GM21529 (cell line): ENCODE measurements at regions not wholly inside any gene's neighbourhood (a gene's known extent, or its start where the extent isn't known, plus 50 kb on each side); places are given as distances from the start of the nearest gene placed in this dataset.
A peak's percentile ranks its signal among the peaks of the same experiment; 100 is the strongest.

Experiments
- ATAC-seq: cut with Tn5 transposase; IDR thresholded peaks from one replicate; pipeline ENCODE4 v1.9.1; 2021; ENCODE audit not compliant: unreplicated experiment

DNA sequence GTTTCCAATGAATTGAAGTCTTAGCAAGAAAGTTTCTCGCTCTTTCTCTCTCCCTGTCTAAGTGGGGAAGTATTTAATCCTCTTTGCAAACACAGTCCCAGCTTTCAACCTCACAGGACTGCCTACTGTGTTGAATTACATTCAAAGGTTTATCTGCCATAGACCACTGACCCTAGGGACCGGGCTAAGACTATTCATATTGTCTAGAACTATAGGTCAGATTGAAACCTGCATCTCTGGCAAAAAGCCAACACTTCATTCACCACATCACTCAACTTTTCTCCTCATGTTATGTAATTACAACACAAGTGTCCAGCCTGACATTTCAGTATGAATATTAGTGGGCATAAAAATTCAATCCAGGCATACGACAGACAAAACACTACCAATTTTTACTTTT, 314.7 kb upstream of the RSPO3 start:
- no peak for ATAC-seq

GRCh38 chr6:126804332-126805064, 314.0 kb upstream of the RSPO3 start:
- ATAC-seq: peak; percentile 83

GRCh38 chr6:126805861-126806260, 312.6 kb upstream of the RSPO3 start:
- ATAC-seq: no peak

GRCh38 chr6:126807876-126808275, 310.6 kb upstream of the RSPO3 start:
- no peak for ATAC-seq

- ATAC-seq: no peak
Measured at GRCh38 chr6:126811321-126811720, 307.1 kb upstream of the RSPO3 start.

DNA sequence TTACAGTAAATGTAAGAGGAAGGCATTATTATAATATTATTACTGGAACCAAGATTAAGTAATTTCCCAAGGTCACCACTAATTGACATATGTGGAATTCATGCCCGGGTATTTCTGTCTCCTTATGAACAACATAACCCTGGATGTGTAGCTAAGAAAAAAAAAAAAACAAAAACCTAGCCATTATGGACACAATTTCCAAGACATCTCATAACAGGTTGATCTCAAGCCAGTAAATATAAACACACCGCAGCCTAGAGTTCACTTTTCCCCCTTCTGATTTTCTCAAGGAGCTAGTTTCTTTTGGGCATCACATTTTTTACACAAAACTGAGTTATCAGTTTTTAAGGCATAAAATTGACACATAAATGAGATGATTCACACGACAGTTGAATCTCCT, 306.5 kb upstream of the RSPO3 start:
- no peak for ATAC-seq

- ATAC-seq: no peak
Measured at GRCh38 chr6:126812651-126813050, 305.8 kb upstream of the RSPO3 start.

- no peak for ATAC-seq
Measured at GRCh38 chr6:126820634-126821033, 297.8 kb upstream of the RSPO3 start.

DNA sequence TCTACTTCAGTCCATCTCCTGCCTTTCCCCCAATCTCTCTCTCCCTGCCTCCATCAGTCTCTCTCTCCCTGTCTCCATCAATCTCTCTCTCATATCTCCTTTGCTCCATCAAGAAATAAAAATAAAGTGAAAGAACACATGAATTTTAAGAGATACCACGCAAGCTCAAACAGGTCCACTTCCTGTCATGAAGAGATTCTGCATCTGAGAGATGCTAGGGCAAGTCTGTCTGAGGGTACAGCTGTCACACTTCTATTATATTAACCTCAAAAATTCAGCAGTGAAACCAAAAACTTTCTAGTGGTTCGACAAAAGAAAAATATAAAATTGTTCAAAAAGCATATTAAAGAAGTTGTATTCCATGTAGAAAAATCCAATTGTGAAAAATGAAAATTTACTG, 296.8 kb upstream of the RSPO3 start:
- no peak for ATAC-seq

DNA sequence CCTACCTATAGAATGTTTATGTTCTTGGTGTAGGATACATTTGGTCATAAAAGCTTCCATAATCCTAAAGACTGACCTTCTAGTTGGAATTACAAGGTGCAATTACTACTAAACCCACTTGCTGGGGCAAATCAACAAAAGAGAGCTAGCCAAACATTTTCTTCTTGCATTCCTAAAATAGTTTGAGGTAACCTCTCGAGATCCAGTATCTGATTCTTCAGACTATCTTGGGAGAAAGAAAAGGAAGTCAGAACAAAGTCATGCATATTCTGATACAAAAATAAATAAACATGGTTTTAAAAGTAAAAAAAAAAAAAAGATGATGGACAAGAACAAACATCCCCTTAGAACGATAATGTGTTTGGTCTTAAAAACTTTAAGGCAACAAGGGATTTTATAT, 294.2 kb upstream of the RSPO3 start:
- no peak for ATAC-seq

DNA sequence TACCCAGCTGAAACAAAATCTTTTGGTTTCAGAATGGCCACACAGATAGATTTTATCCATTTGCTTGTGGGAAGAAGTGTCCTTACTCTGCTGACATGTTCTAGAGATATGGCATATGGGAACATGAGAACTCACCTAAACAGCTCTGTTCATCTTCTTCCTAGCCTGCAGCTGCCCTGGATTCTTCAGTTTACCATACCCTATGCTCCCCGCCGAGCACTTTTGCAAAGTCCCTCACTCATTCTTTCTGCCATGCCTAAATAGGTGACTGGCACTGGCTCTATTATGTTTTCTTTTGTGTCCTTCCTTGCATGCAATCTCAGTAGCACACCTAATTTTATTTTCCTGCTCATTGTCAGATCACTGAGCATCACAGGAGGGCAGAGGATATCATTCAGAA, 293.7 kb upstream of the RSPO3 start:
- no peak for ATAC-seq

DNA sequence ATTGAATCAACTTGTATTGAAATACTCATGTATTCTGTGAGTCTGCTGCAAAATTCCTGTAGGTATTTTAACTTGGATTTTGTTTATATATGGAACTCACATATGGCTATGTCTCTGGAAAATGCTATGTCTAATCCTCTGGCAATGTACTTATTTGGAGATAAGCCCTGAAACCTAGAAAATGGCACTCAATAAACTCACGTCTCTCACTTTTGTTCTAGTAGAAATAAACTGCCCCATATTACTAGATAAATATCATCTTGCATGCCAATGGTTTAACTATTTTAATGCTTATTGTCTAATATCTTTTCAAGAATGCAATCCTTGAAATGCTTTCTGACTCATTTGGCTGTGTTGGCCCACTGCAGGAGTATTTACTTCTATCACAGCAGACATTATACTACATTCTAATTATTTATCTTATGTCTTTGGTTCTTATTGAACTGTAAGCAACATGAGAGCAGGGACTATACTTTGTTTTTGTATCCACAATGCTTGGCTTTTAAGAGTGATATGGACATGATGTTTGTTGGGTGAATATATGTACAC, 292.2 kb upstream of the RSPO3 start:
- no peak for ATAC-seq

DNA sequence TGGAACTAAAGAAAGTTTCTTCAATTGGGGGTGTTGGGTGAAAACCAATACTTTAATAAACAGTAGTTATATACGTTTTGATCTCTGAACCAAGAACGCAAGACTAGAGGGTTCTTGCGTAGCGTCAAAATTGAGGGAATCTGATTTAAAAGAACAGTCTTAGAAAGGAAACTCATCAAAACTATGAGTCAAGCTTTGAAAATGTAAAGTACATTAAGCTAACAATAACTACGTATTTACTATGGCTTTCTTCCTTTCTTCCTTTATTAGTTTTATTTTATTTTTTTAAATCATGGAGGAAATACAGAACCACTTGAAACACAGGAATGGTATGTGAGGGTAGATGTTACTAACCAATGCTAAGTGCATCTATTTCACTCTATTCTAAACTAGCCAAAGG, 287.0 kb upstream of the RSPO3 start:
- ATAC-seq: no peak

DNA sequence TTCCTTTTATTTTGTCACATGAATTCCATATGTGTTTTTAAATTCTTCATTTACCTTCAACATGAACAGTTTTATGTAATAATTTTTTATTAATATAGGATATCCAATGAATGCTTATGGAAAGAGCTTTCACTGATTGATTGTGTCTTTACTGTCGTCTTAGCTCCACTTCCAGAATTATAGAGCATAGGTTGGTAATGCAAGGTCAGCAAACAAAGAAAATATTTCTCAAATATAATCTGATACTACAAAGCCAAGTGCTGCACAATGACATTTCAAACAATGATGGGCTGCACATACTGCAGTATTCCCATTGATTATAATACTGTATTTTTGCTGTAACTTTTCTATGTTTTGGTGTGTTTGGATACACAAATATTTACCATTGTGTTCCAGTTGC, 275.7 kb upstream of the RSPO3 start:
- ATAC-seq: no peak

- no peak for ATAC-seq
Measured at GRCh38 chr6:126848119-126848518, 270.4 kb upstream of the RSPO3 start.

DNA sequence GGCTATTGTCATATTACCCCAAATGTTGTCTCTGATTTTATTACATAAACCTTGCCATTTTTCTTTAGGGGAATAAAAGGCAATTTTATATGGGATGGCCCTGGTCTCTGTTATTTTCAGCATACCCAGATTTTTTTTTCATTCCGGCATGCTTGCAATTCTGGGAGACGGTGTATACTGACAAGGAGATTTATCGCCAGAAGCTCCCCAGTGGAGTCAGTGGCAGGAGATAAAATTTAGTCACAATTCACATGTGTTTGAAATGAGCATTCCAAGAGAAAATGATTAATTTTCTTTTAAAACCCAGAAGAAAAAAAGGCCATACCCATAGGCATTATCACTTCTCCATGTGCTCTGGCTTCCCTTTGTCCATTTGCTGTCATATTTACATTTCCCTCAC, 250.8 kb upstream of the RSPO3 start:
- ATAC-seq: no peak

- no peak for ATAC-seq
Measured at GRCh38 chr6:126873351-126873750, 245.1 kb upstream of the RSPO3 start.

DNA sequence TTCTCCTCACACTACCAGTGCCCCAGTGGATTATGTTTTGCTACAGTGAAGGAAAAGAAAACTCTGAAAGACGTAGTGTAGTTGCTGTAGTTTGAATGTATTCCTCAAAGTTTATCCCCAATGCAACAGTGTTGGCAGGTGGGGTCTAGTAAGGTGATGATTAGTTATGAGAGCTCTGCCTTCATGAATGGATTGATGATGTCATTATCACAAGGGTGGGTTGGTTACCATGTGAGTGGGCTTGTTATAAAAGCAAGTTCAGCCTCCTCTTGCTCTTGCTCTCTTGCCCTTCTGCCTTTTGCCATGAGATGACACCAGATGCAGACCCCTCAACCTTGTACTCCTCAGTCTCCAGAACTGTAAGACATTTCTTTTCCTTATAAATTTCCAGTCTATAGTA, 244.7 kb upstream of the RSPO3 start:
- ATAC-seq: no peak

DNA sequence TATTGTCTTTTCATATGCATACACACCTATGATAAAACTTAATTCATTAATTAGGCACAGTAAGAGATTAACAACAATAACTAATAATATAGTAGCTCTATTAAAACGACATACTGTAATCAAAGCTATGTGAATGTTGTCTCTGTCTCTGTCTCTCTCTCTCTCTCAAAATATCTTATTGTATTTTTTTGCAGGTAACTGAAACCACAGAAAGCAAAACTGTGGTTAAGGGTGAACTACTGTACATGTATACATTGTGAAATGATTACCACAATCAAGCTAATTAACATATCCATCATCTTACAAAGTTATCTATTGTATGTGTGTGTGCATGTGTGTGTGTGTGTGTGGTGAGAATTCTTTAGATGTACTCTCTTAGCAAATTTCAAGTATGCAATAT, 242.0 kb upstream of the RSPO3 start:
- ATAC-seq: no peak

DNA sequence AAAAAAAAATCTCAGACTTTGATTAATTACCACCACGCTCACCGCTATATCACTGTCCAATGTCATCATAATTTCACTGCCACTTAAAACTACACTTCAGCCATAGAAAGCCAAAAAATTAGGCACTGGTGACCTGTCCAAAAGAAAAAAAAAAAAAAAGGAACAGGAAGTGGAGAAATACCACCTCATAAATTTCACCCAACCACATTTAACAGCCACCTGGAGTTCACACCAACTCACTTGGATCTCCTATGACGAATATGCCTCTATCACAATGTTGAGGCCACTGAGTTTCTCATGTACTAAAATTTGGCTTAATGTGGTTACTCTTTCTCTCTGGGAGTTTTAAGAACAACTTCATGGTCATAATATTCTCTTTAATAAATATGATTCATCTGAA, 237.5 kb upstream of the RSPO3 start:
- ATAC-seq: no peak

GRCh38 chr6:126886106-126886505, 232.4 kb upstream of the RSPO3 start:
- no peak for ATAC-seq

- no peak for ATAC-seq
Measured at GRCh38 chr6:126888727-126889725, 229.4 kb upstream of the RSPO3 start.
